ENCODE measurements at regions not wholly inside any gene's neighbourhood (a gene's known extent, or its start where the extent isn't known, plus 50 kb on each side); places are given as distances from the start of the nearest gene placed in this dataset.
"Not testable (repeated sequence)": the region's sequence is repeated elsewhere in the genome, so short reads cannot be mapped to it uniquely, and the experiment has no call there.

- DNase-seq = no peak
Observed at GRCh38 chr5:113723021-113723420, 209.5 kb downstream of the YTHDC2 start.

- DNase-seq = no peak
Observed at GRCh38 chr5:113735751-113736150, 222.3 kb downstream of the YTHDC2 start.

GRCh38 chr5:113742176-113742575, 228.7 kb downstream of the YTHDC2 start:
- no peak for DNase-seq

GRCh38 chr5:113742639-113743038, 229.1 kb downstream of the YTHDC2 start:
- DNase-seq = no peak

- peak; percentile 26 for DNase-seq
Observed at GRCh38 chr5:113748403-113748802, 234.9 kb downstream of the YTHDC2 start.

GRCh38 chr5:113749334-113749733, 235.8 kb downstream of the YTHDC2 start:
- DNase-seq = peak; percentile 72

- not testable (repeated sequence) for DNase-seq
Observed at GRCh38 chr5:113753182-113753581, 239.7 kb downstream of the YTHDC2 start.

- DNase-seq = no peak
Observed at GRCh38 chr5:113755516-113755915, 242.0 kb downstream of the YTHDC2 start.

GRCh38 chr5:113757508-113757907, 244.0 kb downstream of the YTHDC2 start:
- DNase-seq = no peak

- DNase-seq = no peak
Observed at GRCh38 chr5:113759505-113759904, 246.0 kb downstream of the YTHDC2 start.

GRCh38 chr5:113760486-113760885, 247.0 kb downstream of the YTHDC2 start:
- no peak for DNase-seq

GRCh38 chr5:113761594-113761993, 248.1 kb downstream of the YTHDC2 start:
- DNase-seq = no peak

GRCh38 chr5:113764382-113764781, 250.9 kb downstream of the YTHDC2 start:
- DNase-seq = no peak

- DNase-seq = not testable (repeated sequence)
Observed at GRCh38 chr5:113766827-113767226, 253.3 kb downstream of the YTHDC2 start.

- DNase-seq = no peak
Observed at GRCh38 chr5:113770648-113771047, 257.2 kb downstream of the YTHDC2 start.

- no peak for DNase-seq
Observed at GRCh38 chr5:113771483-113771882, 258.0 kb downstream of the YTHDC2 start.

- DNase-seq = no peak
Observed at GRCh38 chr5:113776168-113776567, 262.7 kb downstream of the YTHDC2 start.

- DNase-seq = no peak
Observed at GRCh38 chr5:113776832-113777525, 263.5 kb downstream of the YTHDC2 start.

- DNase-seq = no peak
Observed at GRCh38 chr5:113778147-113778546, 264.7 kb downstream of the YTHDC2 start.

- DNase-seq = no peak
Observed at GRCh38 chr5:113788141-113788655, 274.7 kb downstream of the YTHDC2 start.

GRCh38 chr5:113789769-113790168, 276.3 kb downstream of the YTHDC2 start:
- DNase-seq = no peak

GRCh38 chr5:113792806-113793205, 279.3 kb downstream of the YTHDC2 start:
- DNase-seq = no peak

- no peak for DNase-seq
Observed at GRCh38 chr5:113794981-113795380, 281.5 kb downstream of the YTHDC2 start.

- DNase-seq = no peak
Observed at GRCh38 chr5:113800686-113801085, 287.2 kb downstream of the YTHDC2 start.

GRCh38 chr5:113804264-113804663, 290.8 kb downstream of the YTHDC2 start:
- peak; percentile 45 for DNase-seq

Measured in DMS53 (cell line).